ENCODE measurements at regions not wholly inside any gene's neighbourhood (a gene's known extent, or its start where the extent isn't known, plus 50 kb on each side); places are given as distances from the start of the nearest gene placed in this dataset.
"Not testable (repeated sequence)": the region's sequence is repeated elsewhere in the genome, so short reads cannot be mapped to it uniquely, and the experiment has no call there.

- TF ChIP-seq CTCF, POLR2A (IDR thresholded peaks at IDR 0.05): not testable (repeated sequence)
Measured at GRCh38 chr15:20439111-20439510, 102.5 kb downstream of the GOLGA6L6 start.
